KBM-7 (cell line): ENCODE measurements at regions not wholly inside any gene's neighbourhood (a gene's known extent, or its start where the extent isn't known, plus 50 kb on each side); places are given as distances from the start of the nearest gene placed in this dataset.

ENCODE experiments used
- DNase-seq: peaks from one replicate; pipeline ENCODE4 v3.0.0-alpha.2; 2015
- in situ Hi-C: fragments of 300-500 bp; cut with MboI; formaldehyde crosslinking; loops from 2 replicates; pipeline ENCODE4 v1.14.3; 2020; ENCODE audit warnings: low sequenced_read_pairs, low pct_unique_long_range_greater_than_20kb, mixed read lengths

DNA sequence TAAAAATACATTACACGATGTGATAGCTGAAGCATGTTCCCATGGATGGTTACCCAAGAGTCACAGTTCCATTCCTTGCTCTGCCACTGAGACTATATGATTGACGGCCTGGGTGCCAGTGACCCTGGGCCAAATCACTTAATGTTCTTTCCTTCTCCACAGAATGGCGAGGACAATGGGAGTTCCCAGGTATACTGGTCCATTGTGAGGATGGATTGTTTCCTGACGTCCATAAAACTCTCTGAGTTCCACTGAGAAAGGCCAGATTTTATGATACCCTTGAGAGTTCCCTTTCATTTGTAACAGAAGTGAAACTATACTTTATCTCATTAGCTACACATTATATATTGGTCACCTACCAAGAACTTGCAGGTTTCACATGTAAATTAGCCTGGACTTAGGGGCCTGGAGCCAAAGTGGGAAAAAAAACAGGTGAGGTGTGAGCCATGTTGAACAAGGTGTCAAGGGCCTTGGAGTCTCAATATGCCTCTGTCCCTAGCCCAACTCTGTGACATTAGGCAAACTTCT is 502.2 kb upstream of the DAB1 start:
- in situ Hi-C loops: no loop called here
- DNase-seq: no peak

DNA sequence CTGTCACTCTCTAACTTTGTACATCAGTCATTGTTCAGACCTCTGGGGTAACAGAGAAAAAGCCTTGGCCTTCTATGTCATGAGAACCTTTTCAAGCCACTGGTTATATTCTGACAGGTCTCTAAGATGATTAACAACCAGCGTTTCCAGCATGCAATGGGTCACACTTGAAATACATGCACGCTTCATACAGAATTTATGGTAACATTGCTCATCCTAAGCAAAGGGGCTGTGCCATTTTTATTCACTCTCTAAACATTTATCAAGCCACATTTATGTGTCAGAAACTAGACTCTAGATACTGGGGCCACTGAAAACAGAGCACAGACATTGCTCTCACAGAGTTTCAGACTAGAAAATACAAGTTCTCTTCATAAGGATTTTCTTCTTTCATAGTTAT is 501.4 kb upstream of the DAB1 start:
- in situ Hi-C loops: no loop called here
- no peak for DNase-seq

DNA sequence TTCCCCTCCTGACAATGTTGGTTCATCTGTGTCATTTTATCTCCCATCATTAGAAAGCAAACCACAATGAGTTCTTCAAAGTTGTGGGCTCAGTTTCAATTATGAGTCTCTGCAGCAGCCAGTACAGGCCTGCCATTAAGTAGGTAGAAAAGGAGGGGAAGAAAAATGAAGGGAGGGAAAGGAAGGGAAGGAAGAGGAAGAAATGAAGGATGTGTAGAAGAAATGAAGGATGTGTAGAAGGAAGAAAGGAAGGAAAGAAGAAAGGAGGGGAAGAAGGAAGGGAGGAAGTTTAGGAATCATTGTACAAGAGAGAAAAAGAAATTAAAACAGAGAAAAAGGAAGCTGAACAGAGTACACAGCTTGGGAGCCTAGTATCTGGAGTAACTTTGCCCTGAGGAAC is 498.3 kb upstream of the DAB1 start:
- in situ Hi-C loops: no loop called here

DNA sequence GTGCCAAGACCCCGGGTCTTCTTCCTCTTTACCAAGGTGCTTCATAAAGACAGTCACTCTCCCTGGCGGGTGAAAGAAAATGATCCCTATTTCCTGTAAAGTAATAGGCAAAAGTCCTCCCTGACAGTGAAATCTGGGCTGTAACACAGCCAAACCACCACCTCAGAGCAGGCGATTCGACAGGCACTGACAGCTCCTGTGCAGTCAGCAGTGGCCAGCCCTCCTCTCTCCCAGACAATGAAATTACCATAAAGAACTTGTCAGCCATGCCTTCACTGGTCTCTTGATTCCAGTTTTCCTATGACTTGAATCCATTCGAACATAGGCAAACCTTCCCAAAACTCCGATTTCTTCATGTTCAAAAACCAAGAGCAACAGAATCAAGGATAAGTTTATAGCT is 492.2 kb upstream of the DAB1 start:
- DNase-seq: no peak
- in situ Hi-C loops: no loop called here

More for the DNA sequence above, 498.3 kb upstream of the DAB1 start:
- DNase-seq: no peak

DNA sequence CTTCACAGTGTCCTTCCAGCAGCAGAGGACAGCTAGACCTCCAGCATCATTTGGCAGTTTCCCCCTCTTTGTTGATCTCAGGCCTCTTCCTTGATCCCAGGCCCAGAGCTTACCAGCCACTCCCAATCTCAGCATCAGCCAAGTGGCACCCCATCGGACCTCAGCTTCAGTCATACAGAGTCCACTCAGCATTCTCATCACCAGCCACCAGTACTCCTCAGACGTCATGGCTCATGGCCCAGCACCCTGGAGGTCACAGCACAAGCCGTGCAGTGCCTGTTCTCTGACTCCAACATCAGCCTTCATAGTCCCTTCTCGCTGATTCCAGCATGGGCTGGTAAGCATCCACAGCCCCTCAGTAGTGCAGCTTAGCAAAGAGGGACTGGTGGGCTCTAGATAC is 487.6 kb upstream of the DAB1 start:
- DNase-seq: no peak
- in situ Hi-C loops: no loop called here

DNA sequence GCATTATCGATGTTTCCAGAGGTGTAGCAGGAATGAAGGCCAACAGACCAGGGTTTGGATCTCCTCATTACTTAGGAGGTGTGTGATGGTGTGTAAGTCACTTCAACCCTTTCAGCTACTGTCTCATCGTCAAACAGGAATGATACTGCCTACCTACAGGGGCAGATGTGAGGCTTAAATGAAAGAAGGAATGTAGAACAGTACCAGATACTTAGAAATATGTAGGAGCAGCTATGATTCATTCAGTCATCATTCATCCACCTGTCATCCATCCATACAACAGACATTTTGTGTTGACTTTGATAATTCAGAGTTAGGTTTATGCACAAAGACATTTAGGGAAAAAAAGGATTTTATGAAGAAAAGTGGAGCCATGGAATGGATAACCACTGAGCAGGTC is 486.9 kb upstream of the DAB1 start:
- no peak for DNase-seq
- in situ Hi-C loops: no loop called here

DNA sequence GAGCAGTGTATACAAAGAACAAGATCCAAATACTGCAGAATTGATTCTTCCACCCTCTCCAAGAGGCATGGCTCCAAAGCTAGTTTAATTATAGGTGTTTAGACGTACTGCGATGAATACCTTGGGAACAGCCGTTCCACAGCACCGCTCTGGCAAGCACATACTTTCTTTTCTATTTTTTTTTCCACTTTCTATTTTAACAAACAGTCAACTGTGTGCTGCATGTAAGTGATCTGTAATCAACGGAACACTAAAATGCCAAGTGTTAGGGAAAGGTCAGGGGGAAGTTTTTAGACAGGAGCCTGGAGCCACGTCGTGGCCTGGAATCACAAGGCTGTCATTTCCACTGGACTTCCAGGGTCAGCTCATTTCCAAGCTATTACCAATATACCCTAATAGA is 486.4 kb upstream of the DAB1 start:
- in situ Hi-C loops: no loop called here
- DNase-seq: no peak

DNA sequence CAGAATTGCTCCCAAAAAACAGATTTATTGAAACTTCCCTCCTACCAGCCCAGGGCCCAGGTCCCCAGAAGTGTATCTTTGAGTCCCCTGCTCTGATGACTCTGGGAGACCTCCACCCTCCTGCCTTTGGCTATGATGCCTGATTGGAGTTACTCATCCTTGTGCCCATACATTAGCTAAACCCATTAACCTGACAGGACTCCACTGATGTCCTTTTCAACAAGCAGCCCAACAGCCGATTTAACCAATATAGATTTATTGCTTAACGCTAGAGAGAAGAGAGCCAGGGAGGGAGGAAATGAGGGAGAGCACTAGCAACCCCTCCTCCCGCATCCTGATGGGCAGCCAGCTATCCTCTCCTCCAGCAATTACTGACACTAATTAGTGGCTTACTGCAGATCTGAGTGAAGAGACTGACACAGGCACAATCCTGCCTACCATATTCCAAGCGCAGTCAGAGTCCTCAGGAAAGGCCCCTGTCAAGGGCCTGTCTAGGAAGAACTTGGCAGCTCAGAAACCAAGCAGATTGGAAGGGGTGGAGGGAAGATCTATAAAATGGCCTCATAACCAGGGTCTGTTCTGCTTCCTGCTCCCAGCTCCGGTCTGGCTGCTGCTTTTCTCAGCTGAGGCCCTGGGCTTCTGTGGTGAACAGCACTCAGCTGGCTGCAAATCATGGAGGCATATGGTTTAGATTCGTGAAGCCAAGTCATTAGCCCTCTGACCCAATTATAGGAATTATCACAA is 484.5 kb upstream of the DAB1 start:
- no peak for DNase-seq
- in situ Hi-C loops: no loop called here

DNA sequence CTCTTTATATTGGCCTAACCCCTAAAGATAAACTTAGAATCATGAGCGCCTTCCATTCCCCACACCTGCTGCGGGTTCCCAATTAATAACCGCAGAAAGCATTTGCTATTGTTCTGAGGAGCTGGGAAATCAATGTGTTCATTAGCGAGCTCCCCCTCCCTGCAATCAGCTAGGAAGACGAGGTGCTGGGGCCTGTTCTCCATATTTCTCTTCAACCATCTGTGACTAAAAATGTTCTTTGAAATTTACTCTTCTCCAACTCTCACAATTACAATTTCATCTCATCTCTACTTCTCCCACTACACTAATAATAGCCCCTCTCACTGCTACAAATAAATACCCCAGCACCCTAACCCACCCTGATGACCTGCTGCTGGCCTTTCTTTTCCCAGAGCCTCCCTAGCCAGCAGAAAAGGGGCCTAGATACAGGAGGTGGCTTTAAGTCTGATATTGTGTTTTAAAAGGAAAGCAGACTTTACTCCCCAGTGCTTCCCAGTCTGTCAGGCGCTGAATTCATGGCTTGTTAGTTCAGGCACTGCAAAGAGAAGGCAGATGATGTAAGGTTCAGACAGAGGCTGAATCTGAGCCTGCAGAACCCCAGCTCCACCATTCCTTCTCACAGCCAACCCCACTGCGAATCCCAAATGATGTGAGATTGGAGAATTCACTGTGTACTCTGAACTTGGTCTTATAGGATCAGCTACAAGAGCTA is 477.5 kb upstream of the DAB1 start:
- no peak for DNase-seq
- in situ Hi-C loops: no loop called here

DNA sequence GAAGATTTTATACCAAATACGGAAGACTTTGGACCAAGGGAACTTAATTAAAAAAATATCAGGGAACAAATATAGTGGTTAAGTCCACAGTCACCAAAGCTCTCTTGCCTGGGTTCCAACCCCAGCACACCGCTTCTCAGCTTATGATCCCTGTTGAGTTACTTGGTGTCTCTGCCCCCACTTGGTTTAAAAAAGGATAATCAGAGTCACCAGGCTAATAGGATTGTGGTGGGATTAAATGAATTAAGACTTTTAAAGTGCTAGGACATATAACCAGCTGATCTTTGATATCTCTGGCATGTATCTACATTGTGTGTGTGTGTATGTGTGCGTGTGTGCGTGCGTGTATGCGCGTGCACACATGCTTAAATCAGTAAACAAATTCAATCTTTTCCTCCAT is 474.7 kb upstream of the DAB1 start:
- in situ Hi-C loops: no loop called here
- DNase-seq: no peak

DNA sequence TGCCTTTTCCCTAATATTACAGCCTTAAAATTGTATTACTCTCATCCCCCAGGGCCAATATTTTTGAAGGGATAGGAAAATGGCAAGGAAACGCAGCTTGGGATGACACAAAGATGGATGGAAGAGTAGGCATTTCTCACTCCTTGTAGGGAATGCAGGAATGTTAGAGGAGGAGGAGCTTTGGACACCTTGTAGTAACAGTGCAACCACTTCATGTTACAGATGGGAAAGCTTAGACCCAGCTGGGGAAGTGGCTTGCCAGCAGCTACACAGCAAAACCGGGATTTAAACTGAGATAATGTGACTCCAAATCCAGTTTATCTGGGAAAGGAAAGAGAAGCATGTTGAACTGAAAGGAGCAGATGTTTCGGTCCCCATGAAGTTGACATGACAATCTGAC is 473.7 kb upstream of the DAB1 start:
- DNase-seq: no peak
- in situ Hi-C loops: no loop called here

DNA sequence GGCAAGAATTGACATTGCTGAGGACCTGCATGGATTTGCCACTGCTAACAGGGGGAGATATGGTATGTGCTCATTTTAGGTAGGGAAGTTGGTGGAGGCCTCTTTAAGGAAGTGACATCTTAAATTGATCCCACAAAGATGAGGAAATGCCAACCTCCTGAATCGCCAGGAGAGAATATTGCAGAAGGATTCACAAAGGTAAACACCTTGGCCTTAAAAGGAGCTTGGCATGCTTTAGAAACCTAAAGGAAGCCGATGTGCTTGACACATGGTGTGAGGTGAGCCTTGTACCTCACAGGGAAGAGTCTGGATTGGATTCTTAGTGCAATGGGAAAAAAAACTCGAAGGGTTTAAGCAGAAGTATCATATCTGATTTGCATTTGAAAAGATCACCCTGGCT is 470.5 kb upstream of the DAB1 start:
- in situ Hi-C loops: no loop called here
- no peak for DNase-seq

DNA sequence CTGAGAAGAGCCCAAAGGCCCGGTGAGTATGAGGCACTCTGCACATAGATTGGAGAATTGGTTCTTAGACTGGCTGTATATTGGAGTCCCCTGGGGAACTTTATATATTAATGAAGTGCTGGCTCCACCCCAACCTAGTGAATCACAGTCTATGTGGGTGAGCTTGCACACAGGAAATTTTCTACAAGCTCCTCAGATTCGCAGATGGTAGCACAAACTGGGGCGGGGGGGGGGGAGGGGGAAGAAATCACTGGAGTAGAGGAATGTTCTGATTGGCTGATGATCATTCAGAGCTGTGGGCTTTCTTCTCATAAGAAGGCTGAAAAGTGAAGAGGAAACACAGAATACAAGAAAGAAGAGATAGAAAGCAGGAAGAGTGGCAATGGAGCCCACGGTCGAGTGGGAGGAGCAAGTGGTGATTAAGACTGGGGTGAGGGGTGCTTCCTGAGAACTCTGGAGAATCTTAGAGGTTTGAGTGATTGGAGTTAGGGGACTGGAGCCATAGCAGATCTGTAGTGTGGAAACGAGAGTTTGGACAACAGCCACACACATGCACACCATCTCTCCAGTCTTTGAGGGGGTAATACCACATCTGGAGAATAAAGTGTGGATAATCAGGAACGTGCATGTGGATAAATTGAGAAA is 465.9 kb upstream of the DAB1 start:
- in situ Hi-C loops: no loop called here
- no peak for DNase-seq

DNA sequence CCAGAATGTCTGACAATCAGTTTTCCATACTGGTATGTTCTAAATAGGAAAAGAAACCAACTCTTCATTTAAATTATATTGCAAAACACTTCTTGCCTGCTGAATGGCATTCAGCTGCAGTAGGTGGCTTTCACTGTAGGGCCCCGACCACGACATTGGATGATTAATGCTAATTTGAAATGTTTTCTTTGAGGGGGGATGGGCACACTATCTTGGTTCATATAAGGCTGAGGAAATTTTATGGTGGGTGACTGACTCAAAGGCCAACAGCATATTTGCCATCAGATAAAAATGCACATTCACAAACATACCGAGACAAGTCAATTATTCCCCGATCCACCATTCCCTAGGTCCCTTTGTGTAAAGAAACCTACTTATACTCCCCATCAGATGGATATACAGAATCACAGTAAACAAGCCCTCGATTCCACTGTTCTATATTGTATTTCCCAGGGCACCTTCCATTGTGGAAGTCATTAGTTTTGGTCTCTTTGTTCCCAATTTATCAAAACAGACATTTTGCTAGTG is 464.2 kb upstream of the DAB1 start:
- in situ Hi-C loops: no loop called here
- no peak for DNase-seq

DNA sequence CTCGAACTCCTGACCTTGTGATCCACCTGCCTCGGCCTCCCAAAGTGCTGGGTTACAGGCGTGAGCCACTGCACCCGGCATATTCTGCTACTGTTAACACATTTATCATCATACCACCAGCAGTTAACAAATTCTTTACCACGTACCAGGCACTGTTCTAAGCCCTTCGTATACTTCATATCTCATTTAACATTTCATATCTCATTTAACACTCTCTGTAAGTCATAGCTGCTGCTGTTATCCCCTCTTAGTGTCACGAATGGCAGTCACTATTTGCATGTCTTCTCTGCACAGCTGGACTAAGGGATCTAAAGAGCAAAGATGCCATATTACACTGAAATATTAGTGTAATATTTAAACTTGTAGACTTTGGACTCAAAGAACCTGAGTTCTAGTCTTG is 462.5 kb upstream of the DAB1 start:
- DNase-seq: no peak
- in situ Hi-C loops: no loop called here

DNA sequence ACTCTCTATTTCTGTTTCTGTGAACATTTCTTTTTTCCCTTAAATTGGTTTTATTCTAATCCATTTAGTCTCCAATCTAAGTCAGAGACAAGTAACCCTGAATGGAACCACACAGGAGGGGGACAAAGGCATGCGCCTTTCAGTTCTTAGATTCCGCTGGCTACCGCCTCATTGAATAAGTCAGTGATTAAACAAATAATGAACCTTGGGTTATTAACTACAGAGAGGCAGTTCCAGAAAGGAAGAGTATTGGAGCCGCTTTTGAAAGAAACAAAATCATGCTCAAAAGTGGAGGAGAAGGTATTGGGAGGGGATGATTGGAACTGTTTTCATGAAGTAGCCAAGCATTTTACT is 459.8 kb upstream of the DAB1 start:
- in situ Hi-C loops: no loop called here
- no peak for DNase-seq

DNA sequence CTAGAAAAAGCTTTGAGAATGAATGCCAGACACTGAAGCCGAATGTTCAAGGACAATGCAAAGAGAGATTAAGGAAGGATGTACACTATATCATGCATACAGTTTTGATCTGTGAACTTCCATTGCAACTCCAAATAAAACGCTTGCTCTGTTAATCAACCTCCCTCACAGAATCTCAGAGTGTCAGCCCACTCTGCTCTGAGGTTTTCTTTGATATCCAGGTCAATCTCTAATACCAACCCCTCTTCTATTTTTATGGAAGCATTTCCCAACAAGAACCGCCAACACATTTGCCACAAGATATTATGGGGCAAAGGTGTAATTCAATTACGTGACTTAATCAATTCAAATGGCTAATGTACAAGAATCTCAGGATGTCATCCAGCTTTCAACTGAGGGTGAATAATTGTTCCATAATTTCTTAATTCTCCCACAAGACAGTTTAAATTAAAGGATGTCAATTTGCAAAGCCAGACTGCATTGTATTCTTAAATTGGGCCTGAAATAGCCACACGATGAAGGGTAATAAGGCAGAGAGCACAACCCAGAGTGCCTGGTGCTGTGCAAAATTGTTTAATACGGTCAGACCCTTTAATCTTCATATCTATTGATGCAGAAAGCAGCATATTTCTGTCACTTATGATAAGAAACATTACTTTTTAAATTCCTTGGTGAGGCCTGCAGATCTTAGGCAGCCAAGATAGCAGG is 459.2 kb upstream of the DAB1 start:
- in situ Hi-C loops: no loop called here
- no peak for DNase-seq

DNA sequence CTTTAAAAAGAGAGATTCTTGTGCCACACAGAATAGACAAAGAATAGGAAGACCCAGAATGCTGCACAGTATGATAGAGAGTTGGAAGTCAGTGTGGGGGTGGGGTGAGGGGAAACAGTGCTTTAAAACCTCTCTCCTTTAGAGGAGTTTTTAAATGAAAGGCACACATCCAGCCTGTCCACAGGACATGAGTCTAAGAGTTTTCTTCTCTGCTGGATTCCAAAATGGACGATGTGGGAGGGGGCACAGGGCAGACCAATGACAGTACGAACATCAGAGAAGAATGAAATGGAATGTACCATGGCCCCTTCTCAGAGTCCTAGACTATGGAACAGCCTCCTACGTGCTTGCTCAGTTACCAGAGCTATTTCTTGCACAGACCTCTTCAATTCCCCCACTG is 458.2 kb upstream of the DAB1 start:
- no peak for DNase-seq
- in situ Hi-C loops: no loop called here

DNA sequence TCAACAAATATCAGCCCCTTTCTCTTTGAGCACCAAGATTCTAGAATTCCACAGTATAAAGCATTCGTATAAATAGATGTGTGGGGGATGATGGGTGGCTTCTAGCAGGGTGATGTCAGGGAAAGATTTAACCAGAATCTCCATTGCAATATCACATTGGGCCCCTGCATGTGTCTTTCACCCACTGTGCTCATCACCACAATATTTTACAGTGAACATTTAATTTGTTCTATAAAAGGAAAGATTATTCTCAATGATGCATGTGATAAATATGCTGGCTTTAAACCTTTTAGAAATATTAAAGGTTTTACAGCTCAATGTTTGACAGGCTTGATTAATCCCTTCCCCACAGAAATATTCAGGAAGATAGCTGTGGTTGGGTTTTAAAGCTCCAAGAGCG is 457.8 kb upstream of the DAB1 start:
- in situ Hi-C loops: no loop called here
- no peak for DNase-seq

DNA sequence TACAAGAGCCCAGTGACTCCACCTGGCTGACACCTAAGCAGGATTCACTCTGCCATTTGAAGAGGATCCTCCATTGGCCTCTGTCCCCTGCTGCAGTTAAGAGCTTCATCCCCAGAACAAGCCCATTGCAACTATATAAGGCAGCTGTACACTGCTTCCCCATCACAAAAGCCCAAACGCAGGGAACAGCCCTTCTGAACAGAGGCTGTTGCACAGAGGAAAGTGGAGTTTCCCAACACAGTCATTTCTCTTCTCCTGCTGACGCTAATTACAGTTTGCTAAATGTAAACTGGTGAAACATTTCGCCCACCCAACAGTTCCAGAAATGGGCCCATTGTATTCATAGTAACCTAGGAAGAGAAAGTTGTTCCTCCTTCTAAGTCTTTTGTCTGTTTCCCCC is 455.8 kb upstream of the DAB1 start:
- no peak for DNase-seq
- in situ Hi-C loops: no loop called here
